PC-3 (cell line): ENCODE measurements at regions not wholly inside any gene's neighbourhood (a gene's known extent, or its start where the extent isn't known, plus 50 kb on each side); places are given as distances from the start of the nearest gene placed in this dataset.

ENCODE experiments used
- ATAC-seq: fragments of 200-7000 bp; cut with Tn5 transposase; 2 replicates; pipeline ENCODE4 v1.9.1; 2020; ENCODE audit warnings: mild to moderate bottlenecking, moderate library complexity
- BruUV-seq: library from RNA; stranded (reverse); fragments of 400-500 nt; replicated peaks from 2 replicates; lab custom pipeline; 2021; lab: Mats Ljungman, UMichigan
- CTCF ChIA-PET: fragments of 300-600 bp; sonication (Branson Sonifier 250); formaldehyde crosslinking; loops from one replicate; lab custom pipeline; 2022; ENCODE audit warnings: antibody characterized with exemption; lab: Charles Lee
- POLR2A ChIA-PET: fragments of 300-600 bp; sonication (Branson Sonifier 250); formaldehyde crosslinking; loops from one replicate; lab custom pipeline; 2022; ENCODE audit warnings: antibody characterized with exemption; ENCODE audit not compliant: unreplicated experiment; lab: Charles Lee
- DNase-seq: peaks from one replicate; pipeline ENCODE4 v3.0.0-alpha.2; 2015
- H2AFZ ChIP-seq: fragments of 300-600 bp; sonication (generic); 2 replicates; pipeline ENCODE4 v1.6.0; 2016; ENCODE audit warnings: antibody characterized with exemption, low read length
- H3F3A ChIP-seq: fragments of 300-600 bp; sonication (generic); one replicate; pipeline ENCODE4 v1.6.0; 2017; ENCODE audit warnings: antibody characterized with exemption, low read length, control low read depth, mild to moderate bottlenecking; ENCODE audit not compliant: unreplicated experiment
- H3K27ac ChIP-seq: fragments of 300-600 bp; sonication (generic); 2 replicates; pipeline ENCODE4 v1.5.1; 2016; ENCODE audit warnings: mild to moderate bottlenecking, low read length
- H3K27me3 ChIP-seq: fragments of 300-600 bp; sonication (generic); 2 replicates; pipeline ENCODE4 v1.6.1; 2016; ENCODE audit warnings: low read length, mixed read lengths
- H3K36me3 ChIP-seq: fragments of 300-600 bp; sonication (generic); 2 replicates; pipeline ENCODE4 v1.6.1; 2016; ENCODE audit warnings: low read depth, mixed run types, low read length, mixed read lengths
- H3K4me1 ChIP-seq: fragments of 300-600 bp; sonication (generic); 2 replicates; pipeline ENCODE4 v1.5.1; 2016; ENCODE audit warnings: low read length; ENCODE audit not compliant: insufficient read depth
- H3K4me2 ChIP-seq: fragments of 300-600 bp; sonication (generic); 2 replicates; pipeline ENCODE4 v1.6.0; 2016; ENCODE audit warnings: low read length
- H3K4me3 ChIP-seq: fragments of 300-600 bp; sonication (generic); 2 replicates; pipeline ENCODE4 v1.5.1; 2016; ENCODE audit warnings: mild to moderate bottlenecking, low read length, mixed read lengths
- H3K79me2 ChIP-seq: fragments of 300-600 bp; sonication (generic); 2 replicates; pipeline ENCODE4 v1.6.1; 2017; ENCODE audit warnings: low read length, mixed read lengths
- H3K9ac ChIP-seq: fragments of 300-600 bp; sonication (generic); 2 replicates; pipeline ENCODE4 v1.6.0; 2016; ENCODE audit warnings: mild to moderate bottlenecking, low read length
- H3K9me2 ChIP-seq: fragments of 300-600 bp; sonication (generic); replicated peaks from 2 replicates; pipeline ENCODE4 v1.6.1; 2016; ENCODE audit warnings: mixed run types, low read length, mixed read lengths
- H3K9me3 ChIP-seq: fragments of 300-600 bp; sonication (generic); 2 replicates; pipeline ENCODE4 v1.6.1; 2016; ENCODE audit warnings: low read length, mixed read lengths
- H4K20me1 ChIP-seq: fragments of 300-600 bp; sonication (generic); 2 replicates; pipeline ENCODE4 v1.6.1; 2016; ENCODE audit warnings: low read length, mixed read lengths
- CTCF ChIP-seq: fragments of 300-600 bp; sonication (generic); conservative IDR thresholded peaks from 2 replicates; pipeline ENCODE4 v1.5.1; 2017; ENCODE audit warnings: antibody characterized with exemption, low read depth, mild to moderate bottlenecking, low read length
- EZH2 ChIP-seq: fragments of 300-600 bp; sonication (generic); IDR thresholded peaks from one replicate; pipeline ENCODE4 v1.6.1; 2017; ENCODE audit warnings: antibody characterized with exemption, mild to moderate bottlenecking, low read length; ENCODE audit not compliant: unreplicated experiment
- EZH2phosphoT487 ChIP-seq: fragments of 300-600 bp; sonication (generic); IDR thresholded peaks from 2 replicates; pipeline ENCODE4 v1.6.1; 2018; ENCODE audit warnings: mild to moderate bottlenecking, antibody characterized with exemption, low read length, borderline replicate concordance
- intact Hi-C: fragments of 100-400 bp; cut with micrococcal nuclease; formaldehyde crosslinking; loops from 2 replicates; pipeline ENCODE4 v1.9.0; 2023

GRCh38 chr9:119941091-119941490 lies 571.9 kb upstream of the BRINP1 start:
- no peaks in the 10 kb centered on the region for H3K79me2 ChIP-seq
- BruUV-seq: no TSS peak
- ATAC-seq: no peak
- CTCF ChIA-PET: no interaction called here
- TF ChIP-seq EZH2: no peak
- TF ChIP-seq CTCF: no peak
- no peak for TF ChIP-seq EZH2phosphoT487
- H3K4me3 ChIP-seq: no peak overlapping the region
- H3K9me3 ChIP-seq: no peaks in the 10 kb centered on the region
- no peaks in the 10 kb centered on the region for H3F3A ChIP-seq
- no peak overlapping the region for H3K9ac ChIP-seq
- H3K4me1 ChIP-seq: no peaks in the 10 kb centered on the region
- H3K4me2 ChIP-seq: no peak overlapping the region
- no peak for DNase-seq
- H2AFZ ChIP-seq: no peak overlapping the region
- intact Hi-C loops: no loop called here
- no peak overlapping the region for H3K27ac ChIP-seq
- no peaks in the 10 kb centered on the region for H3K9me2 ChIP-seq
- POLR2A ChIA-PET: no interaction called here
- H3K27me3 ChIP-seq: no peaks in the 10 kb centered on the region
- H3K36me3 ChIP-seq: no peaks in the 10 kb centered on the region
- H4K20me1 ChIP-seq: no peaks in the 10 kb centered on the region

GRCh38 chr9:119938871-119939270 lies 569.6 kb upstream of the BRINP1 start:
- H3K9me3 ChIP-seq: no peaks in the 10 kb centered on the region
- no peak overlapping the region for H2AFZ ChIP-seq
- H3K79me2 ChIP-seq: no peaks in the 10 kb centered on the region
- no peaks in the 10 kb centered on the region for H3K9me2 ChIP-seq
- no peak for DNase-seq
- POLR2A ChIA-PET: no interaction called here
- intact Hi-C loops: no loop called here
- CTCF ChIA-PET: no interaction called here
- H3K4me3 ChIP-seq: no peak overlapping the region
- H3K27ac ChIP-seq: no peak overlapping the region
- no peaks in the 10 kb centered on the region for H3K4me1 ChIP-seq
- no peaks in the 10 kb centered on the region for H3K36me3 ChIP-seq
- H3K27me3 ChIP-seq: no peaks in the 10 kb centered on the region
- no peaks in the 10 kb centered on the region for H3F3A ChIP-seq
- TF ChIP-seq EZH2phosphoT487 (no peak), CTCF (no peak), EZH2 (no peak)
- no peaks in the 10 kb centered on the region for H4K20me1 ChIP-seq
- ATAC-seq: no peak
- H3K9ac ChIP-seq: no peak overlapping the region
- BruUV-seq: no TSS peak
- H3K4me2 ChIP-seq: no peak overlapping the region

GRCh38 chr9:119934497-119934896 lies 565.3 kb upstream of the BRINP1 start:
- BruUV-seq: no TSS peak
- Histone ChIP-seq H3K9me2 (no peaks in the 10 kb centered on the region), H3K9ac (no peak overlapping the region), H3K27me3 (no peaks in the 10 kb centered on the region), H3K27ac (no peak overlapping the region), H2AFZ (no peak overlapping the region), H3K4me3 (no peak overlapping the region), H3K4me2 (no peak overlapping the region), H3K4me1 (no peaks in the 10 kb centered on the region), H3K9me3 (no peaks in the 10 kb centered on the region), H3K79me2 (no peaks in the 10 kb centered on the region), H4K20me1 (no peaks in the 10 kb centered on the region), H3K36me3 (no peaks in the 10 kb centered on the region), H3F3A (no peaks in the 10 kb centered on the region)
- TF ChIP-seq EZH2phosphoT487: no peak
- no peak for TF ChIP-seq CTCF
- TF ChIP-seq EZH2: no peak
- ATAC-seq (no peak), DNase-seq (no peak)
- CTCF ChIA-PET: no interaction called here
- intact Hi-C loops: no loop called here
- POLR2A ChIA-PET: no interaction called here
